Right kidney (tissue), 1 donor: ENCODE measurements at regions not wholly inside any gene's neighbourhood (a gene's known extent, or its start where the extent isn't known, plus 50 kb on each side); places are given as distances from the start of the nearest gene placed in this dataset.

Experiments used
- DNase-seq: peaks from one replicate; pipeline ENCODE4 v3.0.0-alpha.2; 2016

- no peak for DNase-seq
These were observed 98.1 kb upstream of the PAPPA start for GRCh38 chr9:116055536-116055935.

DNA sequence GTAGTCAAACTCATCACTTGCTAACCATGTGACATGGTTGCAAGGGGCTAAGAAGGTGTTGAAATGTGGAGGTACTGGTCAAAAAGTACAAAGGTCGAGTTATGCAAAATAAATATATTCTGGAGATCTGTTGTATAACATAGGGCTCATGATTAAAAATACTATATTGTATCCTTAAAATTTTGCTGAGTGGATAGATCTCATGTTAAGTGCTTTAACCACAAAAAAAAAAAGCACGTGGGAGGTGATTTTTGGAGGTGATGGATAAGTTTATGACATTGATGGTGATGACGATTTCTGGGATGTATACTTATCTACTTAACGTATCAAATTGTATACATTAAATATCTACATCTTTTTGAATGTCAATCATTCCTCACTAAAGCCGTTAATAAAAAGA lies 96.2 kb upstream of the PAPPA start:
- DNase-seq = no peak

GRCh38 chr9:116058421-116058820 lies 95.2 kb upstream of the PAPPA start:
- no peak for DNase-seq

GRCh38 chr9:116059466-116059865 lies 94.1 kb upstream of the PAPPA start:
- no peak for DNase-seq

- DNase-seq = no peak
These were observed 93.0 kb upstream of the PAPPA start for GRCh38 chr9:116060631-116061030.

DNA sequence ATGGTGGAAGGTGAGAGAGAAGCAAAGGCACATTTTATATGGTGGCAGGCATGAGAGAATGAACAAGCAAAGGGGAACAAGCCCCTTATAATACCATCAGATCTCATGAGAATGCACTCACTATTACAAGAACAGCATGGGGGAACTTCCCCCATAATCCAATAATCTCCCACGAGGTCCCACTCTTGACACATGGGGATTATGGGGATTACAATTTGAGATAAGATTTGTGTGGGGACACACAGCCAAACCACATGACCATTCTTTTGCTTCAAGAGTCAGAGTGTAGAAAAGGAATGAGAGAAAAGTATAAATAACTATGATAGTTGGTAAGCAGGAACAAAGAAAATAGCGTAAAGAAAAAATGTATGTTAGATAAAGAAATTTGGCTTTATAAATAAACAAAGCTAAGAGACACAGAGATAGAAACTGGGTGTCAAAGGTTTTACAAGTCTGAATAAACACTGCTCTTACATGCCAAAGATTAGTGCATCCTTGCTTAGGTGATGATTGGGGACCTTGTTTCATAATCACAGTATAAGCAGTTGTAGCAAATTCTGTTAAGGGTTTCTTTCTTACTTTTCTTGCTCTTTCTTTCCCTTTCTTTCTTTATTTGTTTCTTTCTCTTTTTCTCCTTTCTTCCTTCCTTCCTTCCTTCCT lies 91.9 kb upstream of the PAPPA start:
- DNase-seq = no peak

DNA sequence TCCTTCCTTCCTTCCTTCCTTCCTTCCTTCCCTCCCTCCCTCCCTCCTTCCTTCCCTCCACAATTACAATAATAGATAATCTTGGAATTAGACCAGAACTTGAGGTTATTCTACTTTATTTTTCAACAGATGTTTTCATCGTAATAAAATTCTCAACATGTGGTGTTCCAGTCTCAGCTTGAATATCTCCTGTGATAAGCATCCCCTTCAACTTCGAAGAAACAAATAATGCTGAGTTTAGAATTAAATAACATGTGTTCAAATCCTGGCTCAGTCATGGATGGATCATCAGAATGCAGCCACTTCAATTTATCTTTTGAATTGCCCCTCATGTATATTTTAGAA lies 91.4 kb upstream of the PAPPA start:
- no peak for DNase-seq

DNA sequence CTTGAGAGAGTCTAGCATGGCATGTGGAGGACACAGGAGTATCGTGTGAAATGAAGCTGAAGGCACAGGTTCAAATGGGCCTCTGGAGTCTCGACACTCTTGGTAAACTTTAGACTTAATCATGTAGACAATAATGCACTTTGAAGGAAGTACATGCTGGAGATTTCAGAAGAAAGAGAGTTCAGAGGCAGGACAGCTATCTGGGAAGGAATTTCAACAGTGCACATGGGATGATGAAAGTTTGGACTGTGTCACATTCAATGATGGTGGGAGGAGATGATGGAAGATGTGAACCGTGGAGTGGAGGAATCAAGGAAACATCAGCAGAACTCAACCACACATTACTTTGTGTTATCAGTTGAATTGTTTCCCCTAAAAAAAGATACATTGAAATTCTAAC lies 88.6 kb upstream of the PAPPA start:
- DNase-seq = no peak

GRCh38 chr9:116066221-116066620 lies 87.4 kb upstream of the PAPPA start:
- DNase-seq = no peak

- DNase-seq = no peak
These were observed 86.0 kb upstream of the PAPPA start for GRCh38 chr9:116067566-116067965.

- DNase-seq = no peak
These were observed 83.2 kb upstream of the PAPPA start for GRCh38 chr9:116070256-116070914.

DNA sequence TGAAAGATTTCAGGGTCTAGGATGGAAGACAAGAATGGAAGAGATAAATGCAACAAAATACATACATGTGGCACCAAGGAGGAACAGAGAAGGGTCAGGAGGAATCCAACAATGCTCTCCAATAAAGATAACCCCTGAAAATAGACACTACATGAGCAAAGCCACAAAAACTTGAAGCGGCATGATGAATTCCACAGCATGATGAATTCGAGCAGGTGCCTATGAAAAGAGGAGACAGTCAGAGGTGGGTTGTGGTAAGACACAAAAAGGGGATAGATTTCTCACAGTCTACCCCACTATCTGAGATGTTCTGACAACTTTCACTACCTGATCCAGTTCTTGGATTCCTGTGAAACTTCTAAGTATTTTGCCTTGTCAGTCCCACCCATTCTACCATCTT lies 81.5 kb upstream of the PAPPA start:
- no peak for DNase-seq

DNA sequence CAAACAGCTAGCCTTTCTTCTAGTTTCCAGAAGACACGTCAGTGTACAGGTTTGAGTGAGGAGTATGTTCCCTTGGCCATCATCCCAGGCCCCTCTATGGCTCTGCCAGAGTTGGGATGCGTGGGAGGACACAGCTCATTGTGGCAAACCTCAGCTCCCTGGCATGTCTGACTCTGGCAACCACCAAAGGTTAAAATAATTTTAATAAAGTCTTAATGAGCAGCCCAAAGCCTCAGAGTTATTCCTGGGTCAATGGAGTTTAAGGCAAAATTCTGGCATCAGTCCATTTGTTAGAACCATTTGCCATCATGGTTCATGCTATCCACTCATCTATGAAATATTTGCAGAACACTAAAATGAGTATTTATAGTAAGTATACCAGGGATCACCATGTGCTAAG lies 79.8 kb upstream of the PAPPA start:
- DNase-seq = no peak

- no peak for DNase-seq
These were observed 78.9 kb upstream of the PAPPA start for GRCh38 chr9:116074658-116075057.

- DNase-seq = no peak
These were observed 78.4 kb upstream of the PAPPA start for GRCh38 chr9:116075191-116075590.

- no peak for DNase-seq
These were observed 75.0 kb upstream of the PAPPA start for GRCh38 chr9:116078640-116079039.

DNA sequence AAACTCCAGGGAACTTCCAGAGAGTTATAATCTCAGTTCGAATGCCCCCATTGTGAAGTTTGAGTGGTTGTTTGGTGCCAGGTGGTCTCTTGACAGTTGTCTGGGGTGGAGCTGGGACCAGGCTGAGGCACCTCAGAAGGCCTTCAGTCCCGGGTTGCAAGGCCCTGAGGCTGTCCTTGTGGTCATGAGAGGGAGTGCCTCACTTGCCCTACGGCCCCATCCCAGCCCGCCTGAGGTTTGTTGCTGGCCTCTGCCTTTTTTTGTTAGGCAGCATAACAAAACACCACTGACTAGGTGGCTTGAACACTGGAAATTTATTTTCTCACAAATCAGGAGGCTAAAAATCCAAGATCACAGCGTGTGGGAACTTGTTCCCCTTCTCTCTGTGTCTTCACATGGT lies 73.0 kb upstream of the PAPPA start:
- no peak for DNase-seq

GRCh38 chr9:116081435-116082115 lies 72.0 kb upstream of the PAPPA start:
- DNase-seq = no peak

- DNase-seq = no peak
These were observed 69.8 kb upstream of the PAPPA start for GRCh38 chr9:116083837-116084236.

DNA sequence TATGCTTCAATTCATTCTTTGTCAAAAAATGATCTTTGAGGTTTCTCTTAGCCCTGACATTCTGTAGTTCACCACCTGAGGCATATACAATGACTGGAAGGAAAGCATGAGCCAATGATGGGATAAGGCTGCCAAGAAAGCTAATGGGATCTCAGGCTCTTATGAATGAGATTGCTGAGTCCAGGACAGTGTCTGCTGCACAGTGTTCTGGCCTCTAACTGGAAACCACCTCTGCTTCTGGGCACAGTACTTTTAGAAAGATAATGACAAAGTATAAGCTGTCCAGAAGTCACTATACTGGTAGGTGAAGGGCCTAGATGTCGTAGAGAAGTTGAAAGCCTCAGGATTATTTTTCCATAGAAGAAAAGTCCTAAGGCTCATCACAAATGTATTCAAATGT lies 69.1 kb upstream of the PAPPA start:
- no peak for DNase-seq

DNA sequence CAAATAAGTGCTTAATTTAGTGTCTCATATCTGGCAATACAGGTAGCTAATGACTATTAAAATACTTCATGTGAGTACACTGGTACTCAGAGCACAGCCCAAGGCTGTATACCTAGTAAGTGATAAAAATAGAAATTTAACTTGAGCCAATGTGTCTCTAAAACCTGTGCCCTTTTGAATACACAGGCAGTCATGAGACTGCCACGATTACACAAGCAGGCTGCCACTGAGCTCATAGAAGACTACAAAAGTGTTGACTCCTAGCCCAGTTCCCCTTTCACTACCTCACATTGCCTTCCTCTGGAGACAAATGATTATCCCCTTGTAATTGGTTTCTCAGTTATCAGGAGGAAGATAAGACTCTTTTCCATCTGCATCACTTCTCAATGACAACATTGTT lies 66.3 kb upstream of the PAPPA start:
- no peak for DNase-seq

DNA sequence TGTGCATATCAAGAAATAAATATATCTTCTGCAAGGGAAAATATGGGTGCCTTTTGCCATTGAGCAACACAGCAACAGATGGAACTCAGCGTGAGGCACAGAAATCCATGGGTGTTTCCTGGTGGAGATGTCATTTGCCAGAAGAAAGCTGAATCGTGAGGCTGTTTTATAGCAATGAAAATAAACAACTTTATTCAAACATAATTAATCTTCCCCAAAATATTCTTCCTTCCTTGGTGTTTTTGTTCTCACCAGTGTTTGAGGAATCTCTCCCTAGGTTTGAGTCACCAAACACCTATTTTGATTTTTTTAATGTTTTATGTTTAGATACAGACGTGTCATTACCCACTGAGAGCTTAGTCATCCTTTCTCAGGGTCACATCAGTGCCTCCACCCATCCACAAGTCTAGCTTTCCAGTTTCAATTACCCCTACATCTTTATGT lies 65.8 kb upstream of the PAPPA start:
- no peak for DNase-seq

GRCh38 chr9:116088396-116088795 lies 65.2 kb upstream of the PAPPA start:
- no peak for DNase-seq
